CD1c-positive myeloid dendritic cell (primary cell): ENCODE measurements at regions not wholly inside any gene's neighbourhood (a gene's known extent, or its start where the extent isn't known, plus 50 kb on each side); places are given as distances from the start of the nearest gene placed in this dataset.
"Not testable (repeated sequence)": the region's sequence is repeated elsewhere in the genome, so short reads cannot be mapped to it uniquely, and the experiment has no call there.

Source experiments
- DNase-seq: peaks from one replicate; pipeline ENCODE4 v3.0.0-alpha.2; 2016; ENCODE audit errors: extremely low spot score

DNA sequence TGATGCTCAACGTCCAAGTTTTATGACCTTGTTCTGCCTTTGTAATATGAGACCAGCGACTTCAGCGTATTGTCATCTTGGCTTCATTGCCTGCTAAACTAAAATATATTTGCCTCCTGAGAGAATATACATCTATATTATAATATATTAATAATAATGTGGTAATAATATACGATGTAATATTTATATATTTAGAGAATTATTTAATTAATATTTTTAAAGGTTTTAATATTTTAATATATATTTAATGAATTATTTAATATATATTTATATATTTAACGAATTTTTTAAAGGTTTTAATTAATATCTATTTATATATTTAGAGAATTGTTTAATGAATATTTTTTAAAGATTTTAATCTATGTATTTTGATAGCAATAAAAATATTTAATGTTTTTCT, 700.7 kb downstream of the TAF11L14 start:
- no peak for DNase-seq

DNA sequence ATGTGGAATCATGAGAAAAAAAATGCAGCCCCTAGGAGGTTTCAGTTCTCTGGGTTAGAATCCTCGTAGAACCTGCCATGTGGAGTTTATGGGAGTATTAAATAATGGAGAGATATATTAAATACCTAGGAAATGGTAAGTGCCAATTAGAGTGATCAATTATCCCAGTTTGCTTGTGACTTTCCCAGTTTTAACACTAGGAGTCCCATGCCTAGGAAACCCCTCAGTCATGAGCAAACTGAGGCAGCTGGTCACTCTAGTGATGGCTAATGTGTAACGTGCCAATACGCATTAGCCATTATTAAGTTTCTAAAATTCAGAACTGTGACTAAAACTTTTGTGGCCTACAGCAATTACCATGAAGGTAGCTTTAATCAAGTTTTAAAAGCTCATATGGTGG, 720.6 kb downstream of the TAF11L14 start:
- no peak for DNase-seq

DNA sequence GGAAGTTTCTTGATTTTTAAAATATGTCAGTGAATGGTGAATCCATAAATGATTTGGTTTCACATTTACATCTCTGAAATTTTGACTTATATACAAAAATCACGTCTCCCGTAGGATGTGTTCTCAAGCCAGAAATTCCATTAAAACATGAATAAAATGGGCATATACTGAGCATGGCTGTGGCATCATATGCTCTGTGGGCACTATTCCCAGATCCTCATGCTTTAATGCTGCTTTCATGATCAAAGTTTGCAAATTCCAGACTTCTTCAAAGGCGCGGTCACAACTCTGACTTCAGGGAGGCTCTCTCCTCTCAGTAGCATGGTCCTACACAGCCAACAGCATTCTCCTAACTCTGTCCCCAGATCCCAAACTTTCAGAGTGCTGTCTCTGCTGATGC, 723.2 kb downstream of the TAF11L14 start:
- DNase-seq, result no peak

DNA sequence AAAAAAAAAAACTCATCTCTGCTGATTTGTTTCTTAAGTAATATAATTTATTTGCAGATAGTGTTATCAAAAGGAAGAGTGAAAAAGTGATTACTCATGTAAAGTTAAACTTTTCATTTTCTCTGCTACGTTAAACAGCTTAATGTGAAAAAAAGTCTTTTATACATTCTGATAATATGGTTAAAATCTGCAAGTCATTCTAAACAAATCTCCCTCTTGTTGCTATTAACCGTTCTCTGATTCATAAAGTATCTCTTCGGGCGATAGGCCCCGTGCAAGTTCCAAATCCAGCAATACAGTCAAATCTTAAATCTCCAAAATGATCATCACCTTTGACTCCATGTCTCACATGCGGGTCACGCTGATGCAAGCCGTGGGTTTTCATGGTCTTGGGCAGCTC, 732.0 kb downstream of the TAF11L14 start:
- DNase-seq, result no peak

DNA sequence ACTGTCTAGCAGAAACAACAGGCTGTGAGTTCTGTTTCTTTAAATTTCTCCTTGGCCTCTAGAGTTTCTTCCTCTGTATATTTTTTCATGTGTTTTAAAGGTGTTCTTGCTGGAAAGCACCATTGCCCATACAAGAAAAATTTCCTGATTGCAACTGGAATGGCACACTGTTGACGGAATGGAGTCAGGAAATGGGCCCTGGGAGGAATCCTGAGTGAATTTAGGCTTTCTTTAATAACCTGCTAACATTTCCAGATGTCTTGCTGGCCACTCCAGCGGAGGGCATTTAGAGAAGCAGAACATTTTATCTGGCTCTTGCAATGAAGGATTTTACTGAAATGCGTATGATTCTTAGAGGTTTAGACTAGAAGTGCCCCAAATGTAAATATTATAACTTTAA, 736.3 kb downstream of the TAF11L14 start:
- DNase-seq, result no peak

DNA sequence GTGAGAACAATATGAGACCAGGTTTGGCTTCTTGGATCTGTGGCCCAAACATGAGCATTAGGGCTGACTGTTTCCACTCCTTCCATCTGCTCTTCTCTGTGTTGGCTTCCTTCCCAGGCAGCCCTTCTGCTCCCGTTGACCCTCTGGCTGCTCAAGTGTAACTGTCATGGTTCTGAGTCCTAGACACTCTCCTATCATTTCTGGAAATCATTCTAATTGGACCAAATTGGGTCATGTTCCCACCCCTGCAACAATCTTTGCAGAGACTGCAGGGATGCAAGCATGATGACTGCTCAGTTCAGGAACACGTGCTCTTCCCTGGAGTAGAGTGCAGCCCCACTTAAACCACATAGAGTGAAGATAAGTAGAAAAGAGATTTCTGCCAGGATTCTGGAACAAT, 741.4 kb downstream of the TAF11L14 start:
- no peak for DNase-seq

DNA sequence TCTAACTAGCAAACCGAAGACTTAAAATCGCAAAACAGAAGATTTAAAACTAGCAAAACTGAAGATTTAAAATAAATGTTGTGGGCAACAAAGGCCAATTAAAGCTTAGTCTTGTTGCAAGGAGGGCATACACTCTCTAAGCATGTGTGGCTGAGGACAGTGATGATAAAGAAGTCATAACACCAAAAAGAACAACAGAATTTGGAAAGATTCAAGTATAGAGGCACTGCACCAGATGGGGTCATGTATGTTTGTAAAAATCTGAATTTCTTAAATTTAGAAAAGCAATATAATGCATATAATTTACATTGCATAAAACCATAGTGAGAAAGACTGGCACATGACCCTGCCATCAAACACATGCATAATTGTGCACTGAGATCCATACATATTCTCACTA, 743.8 kb downstream of the TAF11L14 start:
- DNase-seq, result no peak

DNA sequence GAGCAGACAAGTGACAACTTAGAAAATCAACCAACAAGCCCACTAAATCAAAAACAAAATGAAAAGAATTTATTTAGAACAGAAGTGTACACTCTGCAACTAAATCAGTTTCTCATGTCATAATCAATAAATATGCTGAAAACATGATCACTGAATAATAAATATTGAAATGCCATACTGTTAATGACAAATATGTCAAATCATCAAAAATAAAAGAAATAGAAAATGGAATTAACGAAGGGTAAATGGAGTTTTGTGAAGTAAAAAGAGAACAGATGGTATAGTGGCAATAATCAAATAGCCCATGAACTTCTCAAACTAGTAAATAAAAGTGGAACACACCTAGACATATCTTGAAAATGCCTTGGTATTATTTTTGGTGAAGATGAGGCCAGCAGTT, 744.9 kb downstream of the TAF11L14 start:
- no peak for DNase-seq

DNA sequence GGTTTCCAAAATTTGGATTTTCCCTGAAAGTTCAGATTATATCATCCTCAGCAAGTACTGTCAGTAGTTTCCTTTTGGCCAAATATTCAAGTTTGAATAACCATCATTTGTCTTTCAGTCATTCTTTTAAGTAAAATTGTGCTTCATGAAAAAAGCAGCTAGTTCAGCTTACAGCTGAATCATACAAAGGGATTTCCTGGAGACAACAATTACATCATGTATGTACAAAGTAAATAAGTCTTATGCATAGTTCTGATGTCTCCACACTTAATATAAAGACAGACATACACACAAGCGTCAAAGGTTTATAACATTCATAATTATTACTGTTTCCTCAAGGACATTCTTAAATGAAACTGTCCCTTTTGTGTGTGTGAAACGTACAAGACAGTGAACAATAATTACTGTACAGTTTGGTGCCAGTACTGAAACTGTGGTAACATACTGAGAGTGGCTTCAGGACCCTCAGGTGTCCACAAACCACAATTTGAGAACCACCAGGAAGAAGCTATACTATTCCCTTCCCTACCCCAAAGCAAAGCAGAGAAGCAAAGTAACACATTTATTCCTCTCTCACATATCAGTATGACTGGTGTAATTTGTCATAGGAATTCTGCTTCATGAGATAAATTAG, 746.6 kb downstream of the TAF11L14 start:
- no peak for DNase-seq

DNA sequence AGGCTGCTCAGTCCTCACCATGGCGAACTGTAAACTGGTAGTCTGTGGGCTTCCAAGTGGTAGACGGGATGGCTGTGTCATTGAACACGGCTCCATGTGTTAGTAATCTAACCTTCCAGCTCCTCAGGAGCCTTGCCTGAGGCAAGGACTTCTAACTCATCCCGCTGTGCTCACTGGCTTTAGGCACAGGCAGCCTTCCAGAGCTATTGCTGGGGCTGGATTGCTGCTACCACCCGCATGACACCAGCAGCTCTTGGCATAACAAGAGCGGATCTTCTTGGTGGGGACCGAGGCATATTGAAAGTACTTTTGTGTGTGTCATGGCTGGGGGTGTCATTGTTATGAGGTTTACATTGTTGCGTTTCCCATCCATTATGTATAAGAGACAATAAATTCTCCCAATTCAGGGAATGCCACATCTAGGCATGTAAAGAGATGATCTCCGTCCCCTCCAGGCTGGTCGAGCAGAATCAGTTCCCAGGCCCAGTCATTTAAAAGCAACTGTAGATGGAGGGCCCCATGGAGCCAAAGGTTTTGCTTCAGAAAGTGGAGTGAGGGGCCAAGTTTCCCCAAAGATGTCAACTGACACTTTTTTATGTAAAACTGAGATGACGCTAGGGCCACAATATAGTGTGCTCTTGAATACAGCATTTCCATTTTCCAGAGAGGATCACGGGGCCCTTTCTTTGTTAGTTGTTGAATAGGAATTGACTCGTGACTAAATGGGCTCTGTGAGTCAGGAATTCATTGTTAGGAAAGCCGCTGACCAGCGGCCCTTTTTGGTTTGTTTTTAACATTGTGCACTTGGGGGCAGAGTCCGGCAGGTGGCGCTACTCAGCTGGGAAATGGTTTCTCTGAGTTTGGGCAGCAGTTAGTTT, 759.5 kb downstream of the TAF11L14 start:
- peak; percentile 47 for DNase-seq

DNA sequence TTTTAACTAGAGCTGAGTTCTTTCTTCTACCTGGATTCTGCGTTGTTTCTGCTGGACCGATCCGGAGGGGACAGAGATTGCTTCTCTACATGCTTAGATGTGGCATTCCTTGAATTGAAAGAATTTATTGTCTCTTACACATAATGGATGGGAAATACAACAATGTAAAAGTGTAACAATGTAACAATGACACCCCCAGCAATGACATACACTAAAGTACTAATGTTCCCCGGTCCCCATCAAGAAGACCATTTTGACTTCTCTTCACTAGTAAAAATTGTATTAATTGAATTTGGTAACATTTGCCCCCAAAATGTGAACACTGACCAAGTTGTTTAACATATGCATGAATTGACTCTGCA, 760.2 kb downstream of the TAF11L14 start:
- DNase-seq, result no peak

DNA sequence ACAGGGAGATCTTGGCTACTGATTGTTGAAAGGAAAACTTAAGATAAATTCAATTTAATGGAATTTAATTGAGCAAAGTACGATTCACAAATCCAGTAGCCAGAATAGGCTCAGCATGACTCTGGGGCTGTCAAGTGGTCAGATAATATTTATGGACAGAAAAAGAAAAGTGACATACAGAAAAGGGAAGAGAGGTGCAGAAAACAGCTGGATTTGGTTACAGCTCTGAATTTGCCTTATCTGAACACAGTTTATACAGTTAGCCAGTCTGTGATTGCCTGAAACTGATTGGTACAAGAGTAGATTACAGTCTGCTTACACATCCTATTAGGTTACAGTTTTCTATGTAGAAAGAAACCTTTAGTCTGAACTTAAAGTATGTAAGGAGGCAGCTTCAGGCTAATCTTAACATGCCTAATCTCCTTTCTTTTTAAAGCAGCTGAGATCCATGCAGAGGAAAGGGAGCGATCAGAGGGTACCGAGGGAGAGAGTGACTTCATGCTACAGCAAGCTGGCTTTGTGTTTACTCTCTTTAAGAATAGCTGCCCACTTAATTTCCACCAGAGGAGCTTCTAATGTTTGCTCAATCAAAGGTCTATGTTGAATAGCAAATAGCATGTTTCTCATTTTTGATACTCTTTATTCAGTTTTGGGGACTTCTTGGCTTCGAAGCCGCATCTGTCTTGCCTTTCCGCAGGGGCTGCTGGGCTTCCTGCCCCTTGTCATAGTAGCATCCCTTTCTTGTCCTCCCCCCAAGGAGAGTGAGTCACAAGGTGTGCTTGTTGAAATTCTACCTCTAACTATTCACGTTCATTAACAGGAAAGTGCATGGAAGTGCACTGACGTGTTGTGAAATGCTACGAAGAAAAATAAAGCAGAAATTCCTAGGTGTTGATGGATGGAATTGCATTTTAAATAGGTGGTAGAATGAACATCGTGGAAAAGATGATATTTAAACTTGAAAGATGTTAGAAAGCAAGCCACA, 761.2 kb downstream of the TAF11L14 start:
- DNase-seq, result no peak

DNA sequence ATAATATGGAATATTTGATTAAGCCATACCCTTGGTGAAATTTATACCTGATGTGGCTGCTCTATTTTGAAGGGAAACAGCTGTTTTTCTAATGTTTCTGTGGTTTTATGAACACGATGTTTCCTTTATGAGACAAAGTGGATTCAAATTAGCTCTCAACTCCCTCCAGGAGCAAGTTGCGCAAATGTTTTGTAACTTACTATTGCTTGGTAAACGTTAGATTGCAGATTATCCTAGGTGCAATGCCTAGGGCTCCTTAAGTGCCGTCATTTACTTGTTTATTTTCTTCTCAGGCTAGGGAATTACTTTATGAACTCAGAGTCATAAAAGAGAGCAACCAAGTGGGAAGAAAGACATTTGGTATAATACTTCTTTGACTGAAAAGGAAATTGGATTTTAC, 763.1 kb downstream of the TAF11L14 start:
- no peak for DNase-seq

DNA sequence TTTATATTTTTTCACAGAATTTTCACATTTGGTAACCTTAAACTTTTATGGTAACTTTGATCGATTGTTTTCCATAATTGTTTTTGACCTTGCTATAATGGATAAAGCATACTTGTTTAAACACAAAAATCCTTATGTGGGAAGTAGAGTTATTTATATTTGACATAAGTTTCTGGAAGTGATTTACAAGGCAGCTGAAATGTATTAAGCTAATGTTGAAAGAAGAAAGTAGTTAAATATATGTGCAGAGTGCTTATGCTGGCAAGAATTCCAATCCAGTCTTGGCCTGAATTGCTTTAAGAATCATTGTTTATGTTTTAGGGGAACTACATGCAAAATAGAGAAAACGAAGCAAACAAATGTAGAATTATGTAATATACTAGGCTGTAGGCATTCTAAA, 763.6 kb downstream of the TAF11L14 start:
- no peak for DNase-seq

DNA sequence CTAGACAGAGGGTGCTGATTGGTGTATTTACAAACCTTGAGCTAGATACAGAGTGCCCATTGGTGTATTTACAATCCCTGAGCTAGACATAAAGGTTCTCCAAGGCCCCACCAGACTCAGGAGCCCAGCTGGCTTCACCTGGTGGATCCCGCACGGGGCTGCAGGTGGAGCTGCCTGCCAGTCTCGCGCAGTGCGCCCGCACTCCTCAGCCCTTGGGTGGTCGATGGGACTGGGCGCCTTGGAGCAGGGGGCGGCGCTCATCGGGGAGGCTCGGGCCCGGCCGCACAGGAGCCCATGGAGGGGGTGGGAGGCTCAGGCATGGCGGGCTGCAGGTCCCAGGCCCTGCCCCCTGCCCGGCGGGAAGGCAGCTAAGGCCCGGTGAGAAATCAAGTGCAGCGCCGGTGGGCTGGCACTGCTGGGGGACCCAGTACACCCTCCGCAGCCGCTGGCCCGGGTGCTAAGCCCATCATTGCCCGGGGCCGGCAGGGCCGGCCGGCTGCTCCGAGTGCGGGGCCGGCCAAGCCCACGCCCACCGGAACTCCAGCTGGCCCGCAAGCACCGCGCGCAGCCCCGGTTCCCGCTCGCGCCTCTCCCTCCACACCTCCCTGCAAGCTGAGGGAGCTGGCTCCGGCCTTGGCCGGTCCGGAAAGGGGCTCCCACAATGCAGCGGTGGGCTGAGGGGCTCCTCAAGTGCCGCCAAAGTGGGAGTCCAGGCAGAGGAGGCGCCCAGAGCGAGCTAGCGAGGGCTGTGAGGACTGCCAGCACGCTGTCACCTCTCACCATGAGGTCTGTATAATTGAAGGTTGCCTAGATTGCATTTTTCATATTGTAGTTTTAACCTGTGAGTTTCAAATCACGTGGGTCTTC, 765.4 kb downstream of the TAF11L14 start:
- not testable (repeated sequence) for DNase-seq

DNA sequence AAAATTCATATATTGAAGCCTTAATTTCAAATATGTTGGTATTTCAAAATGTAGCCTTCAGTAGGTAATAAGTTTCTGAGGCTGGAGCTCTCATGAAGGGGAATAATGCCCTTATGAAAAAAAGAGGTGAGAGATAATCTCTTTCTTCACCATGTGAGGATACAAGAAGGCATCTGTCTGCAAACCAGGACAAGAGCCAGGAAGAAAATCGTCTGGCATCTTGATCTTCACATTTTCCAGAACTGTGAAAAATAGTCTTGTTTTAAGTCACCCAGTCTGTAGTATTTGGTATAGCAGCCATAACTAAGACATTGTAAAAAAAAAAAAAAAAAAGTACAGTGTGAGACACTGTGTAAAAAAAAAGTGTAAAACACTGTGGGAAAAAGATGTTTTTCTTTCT, 768.9 kb downstream of the TAF11L14 start:
- DNase-seq, result no peak

DNA sequence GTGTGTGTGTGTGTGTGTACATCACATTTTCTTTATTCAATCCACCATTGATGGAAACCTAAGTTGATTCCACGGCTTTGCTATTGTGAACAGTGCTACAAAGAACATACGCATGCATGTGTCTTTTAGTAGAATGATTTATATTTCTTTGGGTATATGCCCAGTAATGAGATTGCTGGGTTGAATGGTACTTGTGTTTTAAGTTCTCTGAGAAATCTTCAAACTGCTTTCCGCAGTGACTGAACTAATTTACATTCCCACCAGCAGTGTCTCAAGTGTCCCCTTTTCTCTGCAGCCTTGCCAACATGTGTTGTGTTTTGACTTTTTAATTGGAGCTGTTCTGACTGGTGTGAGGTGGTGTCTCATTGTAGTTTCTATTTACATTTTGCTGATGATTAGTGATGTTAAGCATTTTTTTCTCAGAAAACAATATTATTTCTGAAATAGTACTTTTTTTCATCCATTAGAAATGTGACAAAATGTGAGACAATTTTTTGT, 769.7 kb downstream of the TAF11L14 start:
- no peak for DNase-seq

DNA sequence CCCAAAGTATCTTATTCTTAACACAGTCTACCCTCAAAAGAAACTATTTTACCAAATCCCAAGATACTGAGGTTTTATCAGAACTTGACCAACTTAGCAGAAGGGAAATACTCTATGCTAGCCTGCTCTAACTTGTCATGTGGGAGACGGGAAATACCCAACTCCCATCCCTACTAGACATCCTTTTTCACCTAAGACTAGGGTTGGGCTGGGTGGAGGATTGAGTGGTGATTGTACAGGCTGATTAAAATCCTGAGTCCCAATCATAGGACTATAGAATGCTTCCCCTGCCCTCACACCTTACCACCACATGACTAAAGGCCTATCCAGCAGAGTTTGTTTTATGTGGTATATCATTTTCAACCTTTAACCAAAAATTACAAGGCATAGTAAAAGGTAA, 786.5 kb downstream of the TAF11L14 start:
- DNase-seq, result no peak

DNA sequence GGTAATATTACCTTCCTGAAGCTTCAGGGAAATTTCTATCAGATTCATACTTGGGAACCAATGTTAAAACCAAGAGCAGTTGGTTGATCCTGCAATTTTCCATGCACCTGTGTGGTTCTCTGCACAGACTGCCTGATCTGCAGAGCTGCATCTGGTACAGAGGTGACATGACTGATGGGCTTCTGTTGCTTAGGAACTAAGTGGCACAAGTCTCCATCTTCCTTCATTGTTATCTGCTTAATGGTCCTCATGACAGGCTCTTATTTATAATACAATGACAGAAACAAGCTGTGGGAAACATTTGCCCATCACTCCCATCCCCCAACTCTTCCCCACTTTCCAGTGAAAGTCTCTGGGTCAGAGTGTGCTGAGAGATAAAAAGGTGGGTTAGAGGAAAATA, 799.1 kb downstream of the TAF11L14 start:
- DNase-seq, result no peak

DNA sequence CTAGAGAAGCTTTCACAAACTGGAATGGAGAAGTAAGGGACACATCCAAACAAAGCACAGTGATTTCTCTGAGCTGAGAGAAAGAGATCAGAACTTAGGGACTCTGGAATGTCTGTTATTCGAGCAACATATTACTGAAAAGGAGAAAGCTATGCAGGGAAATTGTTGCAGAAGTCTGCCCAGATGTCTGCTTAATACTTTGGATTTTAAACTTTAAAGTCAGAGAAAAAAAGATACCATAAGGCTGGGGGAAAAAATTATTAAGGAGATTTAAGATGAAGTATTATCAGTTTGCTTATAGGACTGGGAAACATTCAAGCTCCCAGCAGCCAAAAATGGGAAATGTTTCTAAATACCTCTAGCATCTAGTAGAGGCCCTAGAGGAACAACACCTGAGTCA, 803.9 kb downstream of the TAF11L14 start:
- DNase-seq, result no peak

DNA sequence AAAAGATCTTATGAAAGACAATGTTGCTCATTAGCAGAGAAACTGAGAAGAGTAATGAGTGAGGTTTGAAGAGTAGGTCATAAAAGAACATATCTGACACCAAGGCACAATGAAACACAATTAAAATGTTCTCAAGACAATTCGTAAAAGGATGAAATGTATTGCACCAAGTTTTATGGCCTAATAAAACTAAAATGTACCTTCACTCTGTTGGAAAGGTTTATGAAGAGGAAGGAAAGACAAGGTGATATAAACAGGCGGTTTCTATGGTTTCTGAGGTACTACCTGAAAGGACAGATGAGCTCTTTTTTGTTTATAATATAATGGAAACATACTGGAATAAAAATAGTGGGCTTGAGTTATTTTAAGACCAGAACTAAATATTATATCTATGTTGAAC, 821.3 kb downstream of the TAF11L14 start:
- DNase-seq, result no peak
